H9 (cell line): ENCODE measurements at regions not wholly inside any gene's neighbourhood (a gene's known extent, or its start where the extent isn't known, plus 50 kb on each side); places are given as distances from the start of the nearest gene placed in this dataset.

Experiments
- DNase-seq: peaks from one replicate; pipeline ENCODE4 v3.0.0-alpha.2; 2017
- H2AFZ ChIP-seq: one replicate; pipeline ENCODE4 v1.6.1; 2013; ENCODE audit warnings: mild to moderate bottlenecking, low read length, control low read depth, moderate library complexity
- H2AK5ac ChIP-seq: 2 replicates; pipeline ENCODE4 v1.6.1; 2013; ENCODE audit warnings: low read length, control low read depth, mixed read lengths; ENCODE audit not compliant: insufficient read length
- H2BK120ac ChIP-seq: one replicate; pipeline ENCODE4 v1.6.1; 2013; ENCODE audit warnings: low read depth, mild to moderate bottlenecking, low read length, control low read depth, inconsistent platforms; ENCODE audit not compliant: poor library complexity, severe bottlenecking
- H2BK12ac ChIP-seq: 2 replicates; pipeline ENCODE4 v1.6.1; 2013; ENCODE audit warnings: low read length, control low read depth, mixed read lengths, low read depth; ENCODE audit not compliant: insufficient read length
- H2BK15ac ChIP-seq: 2 replicates; pipeline ENCODE4 v1.6.1; 2013; ENCODE audit warnings: low read depth, low read length, control low read depth
- H2BK20ac ChIP-seq: one replicate; pipeline ENCODE4 v1.6.1; 2013; ENCODE audit warnings: low read depth, mild to moderate bottlenecking, low read length, control low read depth, inconsistent platforms; ENCODE audit not compliant: poor library complexity, severe bottlenecking
- H2BK5ac ChIP-seq: 2 replicates; pipeline ENCODE4 v1.6.1; 2013; ENCODE audit warnings: low read length, control low read depth, mixed read lengths; ENCODE audit not compliant: insufficient read length
- H3K14ac ChIP-seq: 2 replicates; pipeline ENCODE4 v1.6.1; 2013; ENCODE audit warnings: low read length, control low read depth; ENCODE audit not compliant: insufficient read depth
- H3K18ac ChIP-seq: 2 replicates; pipeline ENCODE4 v1.6.1; 2013; ENCODE audit warnings: low read depth, mild to moderate bottlenecking, mixed read lengths, low read length, control low read depth; ENCODE audit not compliant: insufficient read length
- H3K23ac ChIP-seq: 2 replicates; pipeline ENCODE4 v1.6.1; 2013; ENCODE audit warnings: low read length, control low read depth, mixed read lengths, low read depth; ENCODE audit not compliant: insufficient read length
- H3K23me2 ChIP-seq: 2 replicates; pipeline ENCODE4 v1.6.1; 2013; ENCODE audit warnings: low read depth, mild to moderate bottlenecking, mixed read lengths, low read length, control low read depth; ENCODE audit not compliant: insufficient read length, poor library complexity, severe bottlenecking
- H3K27ac ChIP-seq: 2 replicates; pipeline ENCODE4 v1.5.1; 2013; ENCODE audit warnings: low read length, control low read depth, mixed read lengths, low read depth; ENCODE audit not compliant: insufficient read length
- H3K27me3 ChIP-seq: 2 replicates; pipeline ENCODE4 v1.6.1; 2013; ENCODE audit warnings: low read length, control low read depth, inconsistent platforms; ENCODE audit not compliant: insufficient read depth
- H3K4ac ChIP-seq: 2 replicates; pipeline ENCODE4 v1.6.1; 2013; ENCODE audit warnings: low read depth, mild to moderate bottlenecking, control low read depth, inconsistent platforms, low read length, moderate library complexity
- H3K4me1 ChIP-seq: 2 replicates; pipeline ENCODE4 v1.6.1; 2013; ENCODE audit warnings: low read length, control low read depth, inconsistent platforms; ENCODE audit not compliant: insufficient read depth
- H3K4me2 ChIP-seq: 2 replicates; pipeline ENCODE4 v1.6.1; 2013; ENCODE audit warnings: low read length, control low read depth, mixed read lengths; ENCODE audit not compliant: insufficient read length, insufficient read depth
- H3K56ac ChIP-seq: 2 replicates; pipeline ENCODE4 v1.6.1; 2013; ENCODE audit warnings: low read depth, mild to moderate bottlenecking, mixed read lengths, low read length, control low read depth; ENCODE audit not compliant: insufficient read length
- H3K79me1 ChIP-seq: 2 replicates; pipeline ENCODE4 v1.6.1; 2013; ENCODE audit warnings: low read depth, mild to moderate bottlenecking, moderate library complexity, low read length, control low read depth, inconsistent platforms; ENCODE audit not compliant: insufficient read depth, poor library complexity, severe bottlenecking
- H3K79me2 ChIP-seq: 2 replicates; pipeline ENCODE4 v1.6.1; 2013; ENCODE audit warnings: low read length, control low read depth, inconsistent platforms; ENCODE audit not compliant: insufficient read depth
- H3K9ac ChIP-seq: 2 replicates; pipeline ENCODE4 v1.6.1; 2013; ENCODE audit warnings: low read length, control low read depth, mixed read lengths; ENCODE audit not compliant: insufficient read length; ENCODE audit errors: extremely low read depth
- H3K9me3 ChIP-seq: one replicate; pipeline ENCODE4 v1.6.1; 2013; ENCODE audit warnings: low read depth, low read length, inconsistent platforms; ENCODE audit not compliant: control insufficient read depth
- H3T11ph ChIP-seq: one replicate; pipeline ENCODE4 v1.6.1; 2013; ENCODE audit warnings: mild to moderate bottlenecking, low read length, control low read depth, inconsistent platforms
- H4K20me1 ChIP-seq: one replicate; pipeline ENCODE4 v1.6.1; 2013; ENCODE audit not compliant: control insufficient read depth, insufficient read length, insufficient read depth
- H4K5ac ChIP-seq: 2 replicates; pipeline ENCODE4 v1.6.1; 2013; ENCODE audit warnings: low read depth, mild to moderate bottlenecking, mixed read lengths, low read length, control low read depth; ENCODE audit not compliant: insufficient read length
- H4K8ac ChIP-seq: replicated peaks from 2 replicates; pipeline ENCODE4 v1.6.1; 2013; ENCODE audit warnings: low read length, control low read depth, mixed read lengths, low read depth; ENCODE audit not compliant: insufficient read length
- H4K91ac ChIP-seq: 2 replicates; pipeline ENCODE4 v1.6.1; 2013; ENCODE audit warnings: low read depth, mild to moderate bottlenecking, moderate library complexity, mixed read lengths, low read length, control low read depth; ENCODE audit not compliant: insufficient read length
- H3K27ac Mint-ChIP-seq, 3 experiments: 2 replicates in 2 of 3; 3 replicates in 1 of 3; pipeline ENCODE4 v1.8.0; 2020 to 2021; ENCODE audit warnings: mixed read lengths in 3 of 3, mild to moderate bottlenecking in 1 of 3, moderate library complexity in 1 of 3
- H3K27me3 Mint-ChIP-seq: 2 replicates; pipeline ENCODE4 v1.8.0; 2021; ENCODE audit warnings: low read depth, mild to moderate bottlenecking, moderate library complexity, mixed read lengths
- H3K36me3 Mint-ChIP-seq, 3 experiments: 2 replicates in 2 of 3; 3 replicates in 1 of 3; pipeline ENCODE4 v1.8.0; 2020 to 2021; ENCODE audit warnings: low read depth in 3 of 3, mixed read lengths in 3 of 3; ENCODE audit not compliant: insufficient read depth in 1 of 3
- H3K4me1 Mint-ChIP-seq, 2 experiments: 2 replicates each; pipeline ENCODE4 v1.8.0; 2020; ENCODE audit warnings: mixed read lengths in 2 of 2
- H3K4me3 Mint-ChIP-seq, 2 experiments: 2 replicates in 1 of 2; 3 replicates in 1 of 2; pipeline ENCODE4 v1.8.0; 2020 to 2021; ENCODE audit warnings: mild to moderate bottlenecking in 2 of 2, mixed read lengths in 2 of 2, moderate library complexity in 1 of 2
- H3K9me3 Mint-ChIP-seq, 2 experiments: 2 replicates in 1 of 2; 3 replicates in 1 of 2; pipeline ENCODE4 v1.8.0; 2020; ENCODE audit warnings: mild to moderate bottlenecking in 2 of 2, mixed read lengths in 2 of 2, moderate library complexity in 1 of 2
- WGBS: extraction: QIAGEN DNeasy Blood & Tissue Kit; methylation state at CpG from one replicate; pipeline ENCODE4 v1.1.7; 2013; ENCODE audit warnings: missing lambda C conversion rate, low lambda C conversion rate, mixed read lengths; ENCODE audit not compliant: insufficient read length; ENCODE audit errors: extremely low coverage; 5-methylcytosine and 5-hydroxymethylcytosine counted together
- TF ChIP-seq, protein P1 (sequence below): fragments of 200-600 bp; sonication (generic); conservative IDR thresholded peaks from 3 replicates; pipeline ENCODE4 v1.8.0; 2021; ENCODE audit warnings: antibody characterized with exemption, mild to moderate bottlenecking

- H3K9me3 ChIP-seq: no peaks in the 10 kb centered on the region
- H4K20me1 ChIP-seq: no peaks in the 10 kb centered on the region
- no peak overlapping the region for H2BK15ac ChIP-seq
- H3T11ph ChIP-seq: no peak overlapping the region
- Mint-ChIP-seq H3K27me3 (peaks cover 11% of the 10 kb centered on the region), H3K9me3 (no peaks in the 10 kb centered on the region), H3K36me3 (no peaks in the 10 kb centered on the region), H3K4me3 (no peak overlapping the region), H3K27ac (peak overlapping the region in 1 of 3 experiments; percentile 93; a peak in 4 of 7 replicates), H3K4me1 (peaks cover 11 to 17% of the 10 kb centered on the region in 2 experiments)
- H3K23me2 ChIP-seq: no peaks in the 10 kb centered on the region
- no peak overlapping the region for H2BK5ac ChIP-seq
- TF ChIP-seq, protein P1, sequence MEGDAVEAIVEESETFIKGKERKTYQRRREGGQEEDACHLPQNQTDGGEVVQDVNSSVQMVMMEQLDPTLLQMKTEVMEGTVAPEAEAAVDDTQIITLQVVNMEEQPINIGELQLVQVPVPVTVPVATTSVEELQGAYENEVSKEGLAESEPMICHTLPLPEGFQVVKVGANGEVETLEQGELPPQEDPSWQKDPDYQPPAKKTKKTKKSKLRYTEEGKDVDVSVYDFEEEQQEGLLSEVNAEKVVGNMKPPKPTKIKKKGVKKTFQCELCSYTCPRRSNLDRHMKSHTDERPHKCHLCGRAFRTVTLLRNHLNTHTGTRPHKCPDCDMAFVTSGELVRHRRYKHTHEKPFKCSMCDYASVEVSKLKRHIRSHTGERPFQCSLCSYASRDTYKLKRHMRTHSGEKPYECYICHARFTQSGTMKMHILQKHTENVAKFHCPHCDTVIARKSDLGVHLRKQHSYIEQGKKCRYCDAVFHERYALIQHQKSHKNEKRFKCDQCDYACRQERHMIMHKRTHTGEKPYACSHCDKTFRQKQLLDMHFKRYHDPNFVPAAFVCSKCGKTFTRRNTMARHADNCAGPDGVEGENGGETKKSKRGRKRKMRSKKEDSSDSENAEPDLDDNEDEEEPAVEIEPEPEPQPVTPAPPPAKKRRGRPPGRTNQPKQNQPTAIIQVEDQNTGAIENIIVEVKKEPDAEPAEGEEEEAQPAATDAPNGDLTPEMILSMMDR: no peak
- H3K4me1 ChIP-seq: peaks cover 8% of the 10 kb centered on the region; the same call in 1 of the 2 replicates
- H4K5ac ChIP-seq: no peak overlapping the region
- no peak overlapping the region for H3K9ac ChIP-seq
- H2AK5ac ChIP-seq: no peak overlapping the region
- WGBS: no CpG with 5 or more reads among the region's 6 CpGs
- H3K14ac ChIP-seq: no peak overlapping the region
- no peaks in the 10 kb centered on the region for H3K79me1 ChIP-seq
- no peak overlapping the region for H4K91ac ChIP-seq
- H4K8ac ChIP-seq: no peak overlapping the region
- no peaks in the 10 kb centered on the region for H3K27me3 ChIP-seq
- no peak overlapping the region for H3K56ac ChIP-seq
- no peak overlapping the region for H3K4ac ChIP-seq
- no peak overlapping the region for H3K4me2 ChIP-seq
- H3K79me2 ChIP-seq: no peaks in the 10 kb centered on the region
- H2AFZ ChIP-seq: no peak overlapping the region
- no peak overlapping the region for H3K18ac ChIP-seq
- no peak overlapping the region for H3K23ac ChIP-seq
- no peak overlapping the region for H2BK20ac ChIP-seq
- no peak overlapping the region for H2BK12ac ChIP-seq
- H2BK120ac ChIP-seq: no peak overlapping the region
- no peak for DNase-seq
- H3K27ac ChIP-seq: no peak overlapping the region
Measured at GRCh38 chr2:60383401-60384143, 169.9 kb downstream of the BCL11A start.
